GM23338 (cell line): ENCODE measurements at regions not wholly inside any gene's neighbourhood (a gene's known extent, or its start where the extent isn't known, plus 50 kb on each side); places are given as distances from the start of the nearest gene placed in this dataset.

Experiments used
- ATAC-seq: fragments of 200-7000 bp; cut with Tn5 transposase; 3 replicates; pipeline ENCODE4 v1.9.1; 2020
- DNase-seq: peaks from one replicate; pipeline ENCODE4 v3.0.0-alpha.2; 2015; ENCODE audit warnings: low spot score
- H2AFZ ChIP-seq: fragments of 200-600 bp; sonication (generic); 2 replicates; pipeline ENCODE4 v1.8.0; 2016; ENCODE audit warnings: antibody characterized with exemption, mild to moderate bottlenecking, moderate library complexity
- H3F3A ChIP-seq: fragments of 200-600 bp; sonication (generic); replicated peaks from 2 replicates; pipeline ENCODE4 v1.8.0; 2017; ENCODE audit warnings: antibody characterized with exemption, mixed run types, low read depth
- H3K27ac ChIP-seq: fragments of 200-600 bp; sonication (generic); 2 replicates; pipeline ENCODE4 v1.6.1; 2016; ENCODE audit warnings: low read depth
- H3K27me3 ChIP-seq: fragments of 200-600 bp; sonication (generic); 2 replicates; pipeline ENCODE4 v1.8.0; 2016; ENCODE audit warnings: mild to moderate bottlenecking, mixed run types, moderate library complexity; ENCODE audit not compliant: insufficient read depth
- H3K36me3 ChIP-seq: fragments of 200-600 bp; sonication (generic); 2 replicates; pipeline ENCODE4 v1.8.0; 2016; ENCODE audit warnings: mild to moderate bottlenecking; ENCODE audit not compliant: insufficient read depth
- H3K4me1 ChIP-seq: fragments of 200-600 bp; sonication (generic); 2 replicates; pipeline ENCODE4 v1.8.0; 2016; ENCODE audit warnings: mild to moderate bottlenecking, moderate library complexity; ENCODE audit not compliant: insufficient read depth
- H3K4me2 ChIP-seq: fragments of 200-600 bp; sonication (generic); 2 replicates; pipeline ENCODE4 v1.7.1; 2017; ENCODE audit warnings: mixed run types
- H3K4me3 ChIP-seq: fragments of 200-600 bp; sonication (generic); 2 replicates; pipeline ENCODE4 v1.6.1; 2016; ENCODE audit warnings: mixed run types
- H3K79me2 ChIP-seq: fragments of 200-600 bp; sonication (generic); replicated peaks from 2 replicates; pipeline ENCODE4 v1.8.0; 2017; ENCODE audit warnings: mild to moderate bottlenecking; ENCODE audit not compliant: insufficient read depth
- H3K9me2 ChIP-seq: fragments of 200-600 bp; sonication (generic); 2 replicates; pipeline ENCODE4 v1.8.0; 2017; ENCODE audit not compliant: insufficient read depth
- H4K20me1 ChIP-seq: fragments of 200-600 bp; sonication (generic); replicated peaks from 2 replicates; pipeline ENCODE4 v1.8.0; 2017; ENCODE audit warnings: mild to moderate bottlenecking; ENCODE audit not compliant: insufficient read depth
- H3K27ac Mint-ChIP-seq: 2 replicates; pipeline ENCODE4 v1.8.0; 2020; ENCODE audit warnings: inconsistent platforms, mild to moderate bottlenecking, moderate library complexity, mixed read lengths
- H3K27me3 Mint-ChIP-seq: 3 replicates; pipeline ENCODE4 v1.8.0; 2022; ENCODE audit warnings: low read depth, mild to moderate bottlenecking, moderate library complexity, mixed read lengths, inconsistent platforms; ENCODE audit not compliant: insufficient read depth, poor library complexity
- H3K36me3 Mint-ChIP-seq: 3 replicates; pipeline ENCODE4 v1.8.0; 2021; ENCODE audit warnings: low read depth, mild to moderate bottlenecking, inconsistent platforms, moderate library complexity, mixed read lengths
- H3K4me1 Mint-ChIP-seq: 3 replicates; pipeline ENCODE4 v1.8.0; 2020; ENCODE audit warnings: mild to moderate bottlenecking, inconsistent platforms, mixed read lengths
- H3K4me3 Mint-ChIP-seq: 3 replicates; pipeline ENCODE4 v1.8.0; 2021; ENCODE audit warnings: moderate library complexity, mild to moderate bottlenecking, inconsistent platforms, mixed read lengths
- H3K9me3 Mint-ChIP-seq: 3 replicates; pipeline ENCODE4 v1.8.0; 2020; ENCODE audit warnings: moderate library complexity, mild to moderate bottlenecking, inconsistent platforms, mixed read lengths
- CREB1 ChIP-seq: fragments of 250-450 bp; sonication (Bioruptor Pico); IDR thresholded peaks from 2 replicates; pipeline ENCODE4 v1.5.0; 2020; ENCODE audit warnings: low read depth, mild to moderate bottlenecking, moderate library complexity
- EZH2phosphoT487 ChIP-seq: fragments of 200-600 bp; sonication (generic); IDR thresholded peaks from one replicate; pipeline ENCODE4 v1.8.1; 2018; ENCODE audit warnings: antibody characterized with exemption; ENCODE audit not compliant: unreplicated experiment
- JUNB ChIP-seq: IDR thresholded peaks from one replicate; pipeline ENCODE4 v1.6.1; 2016; ENCODE audit warnings: antibody characterized with exemption; ENCODE audit not compliant: unreplicated experiment
- NANOG ChIP-seq: IDR thresholded peaks from 2 replicates; pipeline ENCODE4 v1.6.1; 2016; ENCODE audit warnings: antibody characterized with exemption, borderline replicate concordance
- ZNF331 ChIP-seq: fragments of 250-450 bp; sonication (Bioruptor Pico); IDR thresholded peaks from 2 replicates; pipeline ENCODE4 v1.5.0; 2020; ENCODE audit warnings: low read depth, mild to moderate bottlenecking, moderate library complexity
- TF ChIP-seq, protein P1 (sequence below), 2 experiments: fragments of 200-600 bp in 1 of 2; sonication (generic) in 1 of 2; conservative IDR thresholded peaks; 2 replicates each; pipeline versions ENCODE4 v1.5.1 to v1.6.1; 2016 to 2017; ENCODE audit warnings: antibody characterized with exemption in 2 of 2, low read depth in 2 of 2, mild to moderate bottlenecking in 2 of 2, moderate library complexity in 1 of 2
- TF ChIP-seq, protein P2 (sequence below): IDR thresholded peaks from one replicate; pipeline ENCODE4 v1.6.1; 2018; ENCODE audit warnings: antibody characterized with exemption; ENCODE audit not compliant: unreplicated experiment

- Histone ChIP-seq H2AFZ (no peak overlapping the region), H3K4me1 (peaks cover 25% of the 10 kb centered on the region), H3K36me3 (no peaks in the 10 kb centered on the region), H3K27me3 (no peaks in the 10 kb centered on the region), H3K27ac (no peak overlapping the region), H3K9me2 (no peaks in the 10 kb centered on the region), H3K4me3 (no peak overlapping the region), H4K20me1 (no peaks in the 10 kb centered on the region), H3K4me2 (0 out of 2 replicates have a peak overlapping the region, but pooled peaks have one; percentile 22), H3K79me2 (no peaks in the 10 kb centered on the region), H3F3A (no peaks in the 10 kb centered on the region)
- ATAC-seq (peak; percentile 92), DNase-seq (peak; percentile 78)
- TF ChIP-seq ZNF331 (no peak), CREB1 (CRISPR knock-in tag) (no peak)
- TF ChIP-seq, protein P1, sequence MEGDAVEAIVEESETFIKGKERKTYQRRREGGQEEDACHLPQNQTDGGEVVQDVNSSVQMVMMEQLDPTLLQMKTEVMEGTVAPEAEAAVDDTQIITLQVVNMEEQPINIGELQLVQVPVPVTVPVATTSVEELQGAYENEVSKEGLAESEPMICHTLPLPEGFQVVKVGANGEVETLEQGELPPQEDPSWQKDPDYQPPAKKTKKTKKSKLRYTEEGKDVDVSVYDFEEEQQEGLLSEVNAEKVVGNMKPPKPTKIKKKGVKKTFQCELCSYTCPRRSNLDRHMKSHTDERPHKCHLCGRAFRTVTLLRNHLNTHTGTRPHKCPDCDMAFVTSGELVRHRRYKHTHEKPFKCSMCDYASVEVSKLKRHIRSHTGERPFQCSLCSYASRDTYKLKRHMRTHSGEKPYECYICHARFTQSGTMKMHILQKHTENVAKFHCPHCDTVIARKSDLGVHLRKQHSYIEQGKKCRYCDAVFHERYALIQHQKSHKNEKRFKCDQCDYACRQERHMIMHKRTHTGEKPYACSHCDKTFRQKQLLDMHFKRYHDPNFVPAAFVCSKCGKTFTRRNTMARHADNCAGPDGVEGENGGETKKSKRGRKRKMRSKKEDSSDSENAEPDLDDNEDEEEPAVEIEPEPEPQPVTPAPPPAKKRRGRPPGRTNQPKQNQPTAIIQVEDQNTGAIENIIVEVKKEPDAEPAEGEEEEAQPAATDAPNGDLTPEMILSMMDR (conservative IDR thresholded peaks at IDR 0.05; ENCODE audit: low read depth in 2 of 2) = peak; percentile 89 to 97
- Mint-ChIP-seq H3K9me3 (0 out of 3 replicates have a peak, but pooled peaks cover 3% of the 10 kb centered on the region), H3K36me3 (peaks cover 12% of the 10 kb centered on the region), H3K27ac (peak overlapping the region; percentile 72), H3K4me1 (peaks cover 22% of the 10 kb centered on the region), H3K4me3 (no peak overlapping the region), H3K27me3 (peaks cover 5% of the 10 kb centered on the region)
Observed at GRCh38 chr6:141562851-141563763, 569.6 kb upstream of the GJE1 start.

DNA sequence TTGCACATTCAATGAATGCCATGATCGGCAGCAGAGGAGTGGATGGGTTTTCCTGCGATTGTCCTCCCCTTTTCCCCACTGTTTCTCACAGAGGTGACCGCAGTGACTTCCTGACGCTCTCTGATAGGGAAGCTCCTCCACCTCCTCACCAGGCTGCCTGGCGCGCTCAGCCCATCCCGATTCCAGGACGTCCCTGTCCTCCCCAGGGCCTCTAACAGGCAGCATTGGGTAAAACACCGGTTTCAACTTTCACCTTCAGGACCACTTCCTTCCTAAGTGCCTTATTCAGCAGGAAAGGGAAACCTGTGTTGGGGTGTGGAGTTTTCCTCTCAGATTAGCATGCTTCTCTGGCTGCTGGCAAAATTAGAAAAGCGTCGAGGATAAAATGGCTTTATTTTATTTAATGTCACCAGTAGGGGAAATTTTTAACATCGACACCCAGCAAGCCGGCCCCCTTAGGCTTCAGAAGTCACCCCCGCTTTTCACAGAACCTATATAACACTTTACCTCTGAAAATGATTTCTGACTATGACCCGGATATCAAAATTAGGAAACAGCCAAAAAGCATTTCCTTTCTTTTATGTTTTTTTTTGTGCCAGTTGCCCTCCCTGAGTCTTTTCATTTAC is 570.4 kb upstream of the GJE1 start:
- H3K27ac ChIP-seq = peak overlapping the region; percentile 40; the same call in 1 of the 2 replicates
- TF ChIP-seq EZH2phosphoT487 = no peak
- no peak for TF ChIP-seq JUNB
- TF ChIP-seq, protein P2, sequence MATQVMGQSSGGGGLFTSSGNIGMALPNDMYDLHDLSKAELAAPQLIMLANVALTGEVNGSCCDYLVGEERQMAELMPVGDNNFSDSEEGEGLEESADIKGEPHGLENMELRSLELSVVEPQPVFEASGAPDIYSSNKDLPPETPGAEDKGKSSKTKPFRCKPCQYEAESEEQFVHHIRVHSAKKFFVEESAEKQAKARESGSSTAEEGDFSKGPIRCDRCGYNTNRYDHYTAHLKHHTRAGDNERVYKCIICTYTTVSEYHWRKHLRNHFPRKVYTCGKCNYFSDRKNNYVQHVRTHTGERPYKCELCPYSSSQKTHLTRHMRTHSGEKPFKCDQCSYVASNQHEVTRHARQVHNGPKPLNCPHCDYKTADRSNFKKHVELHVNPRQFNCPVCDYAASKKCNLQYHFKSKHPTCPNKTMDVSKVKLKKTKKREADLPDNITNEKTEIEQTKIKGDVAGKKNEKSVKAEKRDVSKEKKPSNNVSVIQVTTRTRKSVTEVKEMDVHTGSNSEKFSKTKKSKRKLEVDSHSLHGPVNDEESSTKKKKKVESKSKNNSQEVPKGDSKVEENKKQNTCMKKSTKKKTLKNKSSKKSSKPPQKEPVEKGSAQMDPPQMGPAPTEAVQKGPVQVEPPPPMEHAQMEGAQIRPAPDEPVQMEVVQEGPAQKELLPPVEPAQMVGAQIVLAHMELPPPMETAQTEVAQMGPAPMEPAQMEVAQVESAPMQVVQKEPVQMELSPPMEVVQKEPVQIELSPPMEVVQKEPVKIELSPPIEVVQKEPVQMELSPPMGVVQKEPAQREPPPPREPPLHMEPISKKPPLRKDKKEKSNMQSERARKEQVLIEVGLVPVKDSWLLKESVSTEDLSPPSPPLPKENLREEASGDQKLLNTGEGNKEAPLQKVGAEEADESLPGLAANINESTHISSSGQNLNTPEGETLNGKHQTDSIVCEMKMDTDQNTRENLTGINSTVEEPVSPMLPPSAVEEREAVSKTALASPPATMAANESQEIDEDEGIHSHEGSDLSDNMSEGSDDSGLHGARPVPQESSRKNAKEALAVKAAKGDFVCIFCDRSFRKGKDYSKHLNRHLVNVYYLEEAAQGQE = no peak
- TF ChIP-seq ZNF331 = no peak
- no peak for TF ChIP-seq NANOG
- TF ChIP-seq CREB1 (CRISPR knock-in tag) = no peak

More for the DNA sequence above, 570.4 kb upstream of the GJE1 start:
- ATAC-seq (peak; percentile 97), DNase-seq (peak; percentile 70)
- Histone ChIP-seq H3F3A (no peaks in the 10 kb centered on the region), H3K27me3 (no peaks in the 10 kb centered on the region), H3K4me2 (peak overlapping the region; percentile 5; the same call in 1 of the 2 replicates), H3K4me3 (no peak overlapping the region), H3K36me3 (no peaks in the 10 kb centered on the region), H3K4me1 (peaks cover 25% of the 10 kb centered on the region), H2AFZ (peak overlapping the region; percentile 4; the same call in 1 of the 2 replicates), H3K79me2 (no peaks in the 10 kb centered on the region), H4K20me1 (no peaks in the 10 kb centered on the region), H3K9me2 (no peaks in the 10 kb centered on the region)
- H3K9me3 Mint-ChIP-seq = 0 out of 3 replicates have a peak, but pooled peaks cover 3% of the 10 kb centered on the region
- peaks cover 22% of the 10 kb centered on the region for H3K4me1 Mint-ChIP-seq
- H3K4me3 Mint-ChIP-seq = no peak overlapping the region
- peak overlapping the region; percentile 72 for H3K27ac Mint-ChIP-seq
- H3K36me3 Mint-ChIP-seq = peaks cover 12% of the 10 kb centered on the region
- H3K27me3 Mint-ChIP-seq = peaks cover 5% of the 10 kb centered on the region
